NT2/D1 (cell line): ENCODE measurements at regions not wholly inside any gene's neighbourhood (a gene's known extent, or its start where the extent isn't known, plus 50 kb on each side); places are given as distances from the start of the nearest gene placed in this dataset.

Experiments
- YY1 ChIP-seq: IDR thresholded peaks from 2 replicates; pipeline ENCODE4 v1.6.1; 2011; ENCODE audit not compliant: insufficient read length, insufficient read depth
- ZNF274 ChIP-seq: IDR thresholded peaks from 2 replicates; pipeline ENCODE4 v1.6.1; 2011; ENCODE audit warnings: mild to moderate bottlenecking, low read depth, low read length

- no peak for TF ChIP-seq ZNF274
- no peak for TF ChIP-seq YY1
Measured at GRCh38 chr6:21965953-21966539, 330.8 kb downstream of the PRL start.
